ENCODE measurements at regions not wholly inside any gene's neighbourhood (a gene's known extent, or its start where the extent isn't known, plus 50 kb on each side); places are given as distances from the start of the nearest gene placed in this dataset.

DNA sequence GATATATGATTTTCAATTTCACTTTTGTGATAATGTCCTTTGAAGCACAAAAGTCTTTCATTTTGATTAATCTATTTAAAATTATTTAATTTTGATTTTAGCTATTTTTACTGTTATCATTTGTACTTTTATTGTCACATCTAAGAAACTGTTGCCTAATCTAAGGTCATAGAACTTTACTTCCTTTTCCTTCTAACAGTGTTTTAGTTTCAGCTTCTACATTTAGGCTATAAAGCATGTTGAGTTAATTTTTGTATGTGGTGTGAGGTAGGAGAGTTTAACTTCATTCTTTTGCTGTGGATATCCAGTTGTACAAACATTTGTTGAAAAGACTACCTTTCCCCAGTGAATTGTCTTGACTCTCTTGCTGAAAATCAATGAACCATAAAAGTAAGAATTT, 204.5 kb downstream of the TM2D1 start:
- DNase-seq, result peak in 2 of 3 donors; percentile 56 to 58

DNA sequence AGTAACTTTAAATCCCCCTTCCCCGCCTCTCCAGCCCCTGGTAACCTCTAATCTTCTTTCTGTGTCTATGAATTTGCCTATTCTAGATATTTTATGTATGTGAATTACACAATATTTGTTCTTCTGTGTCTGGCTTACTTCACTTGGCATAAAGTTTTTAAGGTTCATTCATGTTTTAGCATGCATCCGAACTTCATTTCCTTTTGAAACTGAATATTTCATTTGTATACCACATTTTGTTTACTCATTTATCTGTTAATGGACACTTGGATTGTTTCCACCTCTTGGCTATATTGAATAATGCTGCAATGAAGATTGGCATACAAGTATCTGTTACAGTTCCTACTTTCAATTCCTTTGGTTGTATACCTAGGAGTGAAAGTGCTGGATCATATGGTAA, 205.3 kb downstream of the TM2D1 start:
- no peak for DNase-seq

DNA sequence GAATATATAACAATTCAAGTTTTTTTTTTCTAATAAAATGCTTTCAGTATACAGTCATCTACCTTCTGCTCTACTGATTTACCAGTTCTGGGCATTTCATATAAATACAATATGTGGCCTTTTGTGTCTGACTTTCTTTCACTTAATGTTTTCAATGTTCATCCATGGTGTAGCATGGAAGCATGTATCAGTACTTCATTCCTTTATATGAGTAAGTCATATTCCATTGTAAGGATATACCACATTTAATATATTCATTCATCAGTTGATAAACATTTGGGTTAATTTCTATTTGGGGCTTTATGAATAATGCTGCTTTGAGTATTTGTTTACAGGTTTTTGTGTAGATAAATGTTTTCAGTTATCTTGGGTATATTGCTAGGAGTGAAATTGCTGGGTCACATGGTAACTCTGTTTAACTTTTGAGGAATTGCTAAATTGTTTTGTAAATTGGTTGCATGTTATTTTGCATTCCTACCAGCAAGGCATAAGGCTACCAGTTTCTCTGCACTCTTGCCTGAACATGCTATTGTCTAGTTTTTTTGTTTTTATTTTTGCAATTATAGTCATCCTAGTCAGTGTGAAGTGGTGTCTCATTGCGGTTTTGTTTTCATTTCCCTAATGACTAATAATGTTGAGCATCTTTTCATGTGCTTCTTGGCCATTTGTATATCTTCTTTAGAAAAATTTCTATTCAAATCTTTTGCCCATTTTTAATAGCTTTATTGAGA, 206.1 kb downstream of the TM2D1 start:
- peak; percentile 26 to 74 (median 72) for DNase-seq

DNA sequence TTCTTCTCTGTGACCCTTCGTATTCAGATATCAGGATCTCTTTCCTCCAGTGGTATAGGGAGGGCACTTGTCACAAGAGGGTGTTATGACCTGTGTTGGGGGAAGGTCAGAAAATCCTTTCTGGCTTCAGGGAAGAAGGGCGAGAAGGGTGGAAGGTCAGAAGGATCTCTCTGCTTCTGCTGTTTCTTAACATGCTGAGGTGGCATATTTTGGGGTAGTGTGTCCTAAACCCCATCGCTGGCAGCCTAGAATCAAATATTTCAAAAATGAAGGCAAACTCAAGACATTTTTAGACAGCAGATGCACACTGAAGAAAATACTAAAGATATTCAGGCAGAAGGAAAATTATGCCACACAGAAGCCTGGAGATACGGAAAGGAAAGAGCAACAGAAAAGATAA, 207.6 kb downstream of the TM2D1 start:
- DNase-seq, result no peak

DNA sequence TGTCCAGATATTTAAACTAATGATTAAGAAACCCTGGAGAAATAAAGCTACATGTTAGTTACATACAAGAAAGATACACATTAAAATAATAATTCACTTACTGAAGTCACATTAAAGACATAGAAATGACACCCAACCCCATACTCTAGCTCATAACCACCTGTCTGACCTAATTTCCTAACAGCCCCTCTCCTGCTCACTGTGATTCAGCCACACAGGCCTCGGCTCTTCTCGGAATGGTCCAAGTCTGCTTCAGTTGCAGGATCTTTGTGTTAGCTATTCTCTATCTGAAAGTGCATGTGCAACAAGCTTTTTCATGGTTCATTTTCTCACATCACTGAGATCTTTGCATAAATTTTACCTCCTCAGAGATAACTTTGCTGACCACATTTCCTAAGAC, 209.8 kb downstream of the TM2D1 start:
- no peak for DNase-seq

Measured in suppressor macrophage treated with lipopolysaccharide for 1 hour (primary cell).